ENCODE measurements at regions not wholly inside any gene's neighbourhood (a gene's known extent, or its start where the extent isn't known, plus 50 kb on each side); places are given as distances from the start of the nearest gene placed in this dataset.

- CTCF ChIA-PET = no interaction called here
- POLR2A ChIA-PET (ENCODE audit: unreplicated experiment) = interaction anchor here (0.7 to 1.0 kb wide), 2 partner anchors 14 to 61 kb away, joined by 3 read pairs; no protein-coding TSS in a partner anchor
- Histone ChIP-seq H3K9me2 (replicated peaks; ENCODE audit: low read length) (no peaks in the 10 kb centered on the region; the same call in 1 of the 2 replicates), H3K36me3 (ENCODE audit: low read depth, low read length) (no peaks in the 10 kb centered on the region), H3K9me3 (ENCODE audit: low read length) (no peaks in the 10 kb centered on the region), H3K9ac (ENCODE audit: low read length) (no peak overlapping the region), H4K20me1 (ENCODE audit: low read length) (no peaks in the 10 kb centered on the region), H3F3A (ENCODE audit: low read length, unreplicated experiment) (no peaks in the 10 kb centered on the region), H3K4me3 (ENCODE audit: low read length) (no peak overlapping the region), H3K27ac (ENCODE audit: low read length) (no peak overlapping the region), H3K4me2 (ENCODE audit: low read length) (no peak overlapping the region), H3K4me1 (ENCODE audit: insufficient read depth, low read length) (no peaks in the 10 kb centered on the region), H2AFZ (ENCODE audit: low read length) (no peak overlapping the region), H3K79me2 (ENCODE audit: low read length) (no peaks in the 10 kb centered on the region), H3K27me3 (ENCODE audit: low read length) (no peaks in the 10 kb centered on the region)
- no peak for DNase-seq
- BruUV-seq (replicated peaks) = no TSS peak
- intact Hi-C loops (cut with micrococcal nuclease) = no loop called here
- no peak for ATAC-seq
- TF ChIP-seq, protein P1, sequence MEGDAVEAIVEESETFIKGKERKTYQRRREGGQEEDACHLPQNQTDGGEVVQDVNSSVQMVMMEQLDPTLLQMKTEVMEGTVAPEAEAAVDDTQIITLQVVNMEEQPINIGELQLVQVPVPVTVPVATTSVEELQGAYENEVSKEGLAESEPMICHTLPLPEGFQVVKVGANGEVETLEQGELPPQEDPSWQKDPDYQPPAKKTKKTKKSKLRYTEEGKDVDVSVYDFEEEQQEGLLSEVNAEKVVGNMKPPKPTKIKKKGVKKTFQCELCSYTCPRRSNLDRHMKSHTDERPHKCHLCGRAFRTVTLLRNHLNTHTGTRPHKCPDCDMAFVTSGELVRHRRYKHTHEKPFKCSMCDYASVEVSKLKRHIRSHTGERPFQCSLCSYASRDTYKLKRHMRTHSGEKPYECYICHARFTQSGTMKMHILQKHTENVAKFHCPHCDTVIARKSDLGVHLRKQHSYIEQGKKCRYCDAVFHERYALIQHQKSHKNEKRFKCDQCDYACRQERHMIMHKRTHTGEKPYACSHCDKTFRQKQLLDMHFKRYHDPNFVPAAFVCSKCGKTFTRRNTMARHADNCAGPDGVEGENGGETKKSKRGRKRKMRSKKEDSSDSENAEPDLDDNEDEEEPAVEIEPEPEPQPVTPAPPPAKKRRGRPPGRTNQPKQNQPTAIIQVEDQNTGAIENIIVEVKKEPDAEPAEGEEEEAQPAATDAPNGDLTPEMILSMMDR (conservative IDR thresholded peaks at IDR 0.05; ENCODE audit: low read depth, low read length) = no peak
- TF ChIP-seq EZH2phosphoT487 (IDR thresholded peaks at IDR 0.05; ENCODE audit: borderline replicate concordance, low read length) = no peak
- TF ChIP-seq EZH2 (IDR thresholded peaks at IDR 0.05; ENCODE audit: low read length, unreplicated experiment) = no peak
Measured at GRCh38 chr14:44291366-44291915, 215.6 kb downstream of the FSCB start.

DNA sequence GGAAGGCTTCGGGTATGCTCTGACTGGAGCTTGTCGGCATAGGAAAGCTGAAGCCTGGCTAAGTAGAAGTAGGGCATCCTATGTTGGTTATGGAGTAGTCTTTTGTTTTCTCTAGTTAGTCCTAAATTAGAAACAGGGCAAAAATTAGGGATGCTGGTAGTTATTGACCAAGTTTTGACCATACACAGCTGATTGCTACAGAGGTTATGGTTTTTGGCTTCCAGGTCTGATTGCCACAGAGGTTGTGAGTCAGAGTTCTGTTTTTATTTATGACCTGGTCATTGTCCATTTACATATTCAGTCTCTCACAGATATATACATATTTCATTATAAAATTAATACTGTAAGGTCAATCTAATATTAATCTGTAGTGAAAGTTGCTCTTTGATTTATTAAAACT, 219.2 kb downstream of the FSCB start:
- Histone ChIP-seq H3F3A (ENCODE audit: low read length, unreplicated experiment) (no peaks in the 10 kb centered on the region), H3K9me3 (ENCODE audit: low read length) (no peaks in the 10 kb centered on the region), H3K4me1 (ENCODE audit: insufficient read depth, low read length) (no peaks in the 10 kb centered on the region), H3K27ac (ENCODE audit: low read length) (no peak overlapping the region), H3K4me2 (ENCODE audit: low read length) (no peak overlapping the region), H3K9ac (ENCODE audit: low read length) (no peak overlapping the region), H3K9me2 (replicated peaks; ENCODE audit: low read length) (no peaks in the 10 kb centered on the region), H3K36me3 (ENCODE audit: low read depth, low read length) (no peaks in the 10 kb centered on the region), H4K20me1 (ENCODE audit: low read length) (no peaks in the 10 kb centered on the region), H3K27me3 (ENCODE audit: low read length) (no peaks in the 10 kb centered on the region), H2AFZ (ENCODE audit: low read length) (no peak overlapping the region), H3K79me2 (ENCODE audit: low read length) (no peaks in the 10 kb centered on the region), H3K4me3 (ENCODE audit: low read length) (no peak overlapping the region)
- ChIA-PET CTCF (no interaction called here), POLR2A (ENCODE audit: unreplicated experiment) (no interaction called here)
- DNase-seq (no peak), ATAC-seq (no peak)
- intact Hi-C loops (cut with micrococcal nuclease) = no loop called here
- TF ChIP-seq, protein P1 (conservative IDR thresholded peaks at IDR 0.05; ENCODE audit: low read depth, low read length) = no peak
- BruUV-seq (replicated peaks) = no TSS peak

- no peaks in the 10 kb centered on the region for H3K79me2 ChIP-seq (ENCODE audit: low read length)
- H3F3A ChIP-seq (ENCODE audit: low read length, unreplicated experiment) = no peaks in the 10 kb centered on the region
- no peaks in the 10 kb centered on the region for H3K27me3 ChIP-seq (ENCODE audit: low read length)
- H3K9me3 ChIP-seq (ENCODE audit: low read length) = no peaks in the 10 kb centered on the region
- no peaks in the 10 kb centered on the region for H4K20me1 ChIP-seq (ENCODE audit: low read length)
- H3K27ac ChIP-seq (ENCODE audit: low read length) = no peak overlapping the region
- TF ChIP-seq, protein P1 (conservative IDR thresholded peaks at IDR 0.05; ENCODE audit: low read depth, low read length) = no peak
- TF ChIP-seq EZH2 (IDR thresholded peaks at IDR 0.05; ENCODE audit: low read length, unreplicated experiment) = no peak
- no peak for TF ChIP-seq EZH2phosphoT487 (IDR thresholded peaks at IDR 0.05; ENCODE audit: borderline replicate concordance, low read length)
- no peaks in the 10 kb centered on the region for H3K9me2 ChIP-seq (replicated peaks; ENCODE audit: low read length)
- H3K9ac ChIP-seq (ENCODE audit: low read length) = no peak overlapping the region
- POLR2A ChIA-PET (ENCODE audit: unreplicated experiment) = no interaction called here
- ATAC-seq (no peak), DNase-seq (no peak)
- H3K4me2 ChIP-seq (ENCODE audit: low read length) = no peak overlapping the region
- H3K36me3 ChIP-seq (ENCODE audit: low read depth, low read length) = no peaks in the 10 kb centered on the region
- CTCF ChIA-PET = no interaction called here
- H3K4me1 ChIP-seq (ENCODE audit: insufficient read depth, low read length) = no peaks in the 10 kb centered on the region
- H2AFZ ChIP-seq (ENCODE audit: low read length) = no peak overlapping the region
- no TSS peak for BruUV-seq (replicated peaks)
- no peak overlapping the region for H3K4me3 ChIP-seq (ENCODE audit: low read length)
- intact Hi-C loops (cut with micrococcal nuclease) = no loop called here
Measured at GRCh38 chr14:44286201-44286600, 220.9 kb downstream of the FSCB start.

All from PC-3 (cell line).